CD4-positive, alpha-beta memory T cell (primary cell): ENCODE measurements at regions not wholly inside any gene's neighbourhood (a gene's known extent, or its start where the extent isn't known, plus 50 kb on each side); places are given as distances from the start of the nearest gene placed in this dataset.
A peak's percentile ranks its signal among the peaks of the same experiment; 100 is the strongest.
"Not testable (repeated sequence)": the region's sequence is repeated elsewhere in the genome, so short reads cannot be mapped to it uniquely, and the experiment has no call there.

Experiments
- CTCF ChIA-PET: fragments of 350-600 bp; sonication (Branson Sonifier 250); formaldehyde crosslinking; loops from one replicate; lab custom pipeline; 2021; ENCODE audit warnings: inconsistent platforms; ENCODE audit not compliant: partially characterized antibody; lab: Charles Lee
- POLR2A ChIA-PET: fragments of 350-600 bp; sonication (Branson Sonifier 250); formaldehyde crosslinking; loops from one replicate; lab custom pipeline; 2021; ENCODE audit not compliant: partially characterized antibody; lab: Charles Lee
- DNase-seq, 5 donors: peaks; one replicate each; pipeline versions ENCODE4 v3.0.0 to v3.0.0-alpha.2; 2020 to 2022; ENCODE audit warnings: mixed read lengths in 1 of 5
- H3K27ac ChIP-seq: one replicate; pipeline ENCODE4 v1.7.0; 2013; ENCODE audit warnings: low read depth, low read length
- H3K27me3 ChIP-seq: 2 replicates; pipeline ENCODE4 v1.7.0; 2013; ENCODE audit warnings: mild to moderate bottlenecking, low read length, moderate library complexity; ENCODE audit not compliant: insufficient read depth
- H3K36me3 ChIP-seq: 2 replicates; pipeline ENCODE4 v1.7.0; 2013; ENCODE audit warnings: mild to moderate bottlenecking, low read length, moderate library complexity; ENCODE audit not compliant: insufficient read depth
- H3K4me1 ChIP-seq: 2 replicates; pipeline ENCODE4 v1.7.0; 2013; ENCODE audit warnings: mild to moderate bottlenecking, low read length, moderate library complexity; ENCODE audit not compliant: insufficient read depth
- H3K4me3 ChIP-seq, 2 donors: one replicate each; pipeline ENCODE4 v1.7.0; 2013; ENCODE audit warnings: low read length in 2 of 2, mild to moderate bottlenecking in 1 of 2
- H3K9me3 ChIP-seq, 2 donors: one replicate each; pipeline ENCODE4 v1.7.0; 2013; ENCODE audit warnings: low read length in 2 of 2, control low read depth in 1 of 2; ENCODE audit not compliant: control insufficient read depth in 1 of 2
- H3K27ac Mint-ChIP-seq, 7 donors: one replicate each; pipeline ENCODE4 v1.8.0; 2020 to 2021; ENCODE audit warnings: mixed read lengths in 7 of 7, mild to moderate bottlenecking in 6 of 7, inconsistent platforms in 3 of 7, moderate library complexity in 3 of 7
- H3K27me3 Mint-ChIP-seq, 2 donors: one replicate each; pipeline ENCODE4 v1.8.0; 2020 to 2021; ENCODE audit warnings: mixed read lengths in 2 of 2
- H3K36me3 Mint-ChIP-seq, 2 donors: one replicate each; pipeline ENCODE4 v1.8.0; 2020 to 2021; ENCODE audit warnings: mixed read lengths in 2 of 2, inconsistent platforms in 1 of 2, mild to moderate bottlenecking in 1 of 2
- H3K4me1 Mint-ChIP-seq, 4 donors: one replicate each; pipeline ENCODE4 v1.8.0; 2020 to 2021; ENCODE audit warnings: mixed read lengths in 4 of 4, mild to moderate bottlenecking in 1 of 4
- H3K4me3 Mint-ChIP-seq, 8 donors: one replicate each; pipeline ENCODE4 v1.8.0; 2020 to 2021; ENCODE audit warnings: mixed read lengths in 8 of 8, mild to moderate bottlenecking in 7 of 8, moderate library complexity in 6 of 8, inconsistent platforms in 3 of 8
- H3K9me3 Mint-ChIP-seq, 8 donors: one replicate each; pipeline ENCODE4 v1.8.0; 2020 to 2021; ENCODE audit warnings: mixed read lengths in 8 of 8, mild to moderate bottlenecking in 5 of 8, inconsistent platforms in 3 of 8, moderate library complexity in 1 of 8
- intact Hi-C: fragments of 100-400 bp; cut with micrococcal nuclease; formaldehyde crosslinking; loops from one replicate; pipeline ENCODE4 v1.15.1; 2023

DNA sequence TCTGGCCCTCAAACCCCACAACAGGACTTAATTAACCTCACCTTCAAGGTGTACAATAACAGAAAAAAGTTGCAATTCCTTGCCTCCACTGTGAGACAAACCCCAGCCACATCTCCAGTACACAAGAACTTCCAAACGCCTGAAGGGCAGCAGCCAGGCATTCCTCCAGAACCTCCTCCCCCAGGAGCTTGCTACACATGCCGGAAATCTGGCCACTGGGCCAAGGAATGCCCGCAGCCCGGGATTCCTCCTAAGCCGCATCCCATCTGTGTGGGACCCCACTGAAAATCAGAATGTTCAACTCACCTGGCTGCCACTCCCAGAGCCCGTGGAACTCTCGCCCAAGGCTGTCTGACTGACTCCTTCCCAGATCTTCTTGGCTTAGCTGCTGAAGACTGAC is 901.5 kb downstream of the TAF11L14 start:
- DNase-seq, H3K4me1 ChIP-seq, H3K27me3 Mint-ChIP-seq, H3K4me1 Mint-ChIP-seq, H3K36me3 ChIP-seq, H3K27ac Mint-ChIP-seq, H3K27ac ChIP-seq, CTCF ChIA-PET, intact Hi-C loops, H3K4me3 Mint-ChIP-seq, H3K36me3 Mint-ChIP-seq, POLR2A ChIA-PET, H3K9me3 ChIP-seq, H3K27me3 ChIP-seq, H3K4me3 ChIP-seq: not testable (repeated sequence)
- peaks cover 0 to 19% (median under 1%) of the 10 kb centered on the region in 8 donors for H3K9me3 Mint-ChIP-seq

DNA sequence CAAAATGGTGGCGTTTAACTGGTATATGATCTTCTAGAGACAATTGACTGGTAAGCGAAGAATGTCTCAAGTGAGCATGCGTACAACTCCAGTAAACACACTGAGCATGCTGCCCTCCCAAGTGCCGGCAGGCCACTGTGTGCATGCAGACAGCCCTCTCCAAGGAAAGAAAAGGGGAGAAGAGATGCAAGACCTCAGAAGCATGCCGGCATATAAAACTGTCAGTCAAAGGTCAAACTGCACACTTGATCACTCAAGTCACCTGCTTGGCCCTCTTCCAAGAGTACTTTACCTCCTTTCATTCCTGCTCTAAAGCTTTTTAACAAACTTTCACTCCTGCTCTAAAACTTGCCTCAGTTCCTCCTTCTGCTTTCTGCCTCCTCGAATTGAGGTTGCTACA is 910.2 kb downstream of the TAF11L14 start:
- no peaks in the 10 kb centered on the region for H3K4me1 ChIP-seq
- H3K36me3 ChIP-seq = no peaks in the 10 kb centered on the region
- no peak for DNase-seq
- H3K27me3 Mint-ChIP-seq = no peaks in the 10 kb centered on the region
- no peaks in the 10 kb centered on the region for H3K36me3 Mint-ChIP-seq
- POLR2A ChIA-PET = no interaction called here
- H3K27me3 ChIP-seq = no peaks in the 10 kb centered on the region
- peaks cover 1 to 19% (median 3%) of the 10 kb centered on the region in 8 donors for H3K9me3 Mint-ChIP-seq
- CTCF ChIA-PET = no interaction called here
- no peak overlapping the region for H3K4me3 Mint-ChIP-seq
- intact Hi-C loops = no loop called here
- no peak overlapping the region for H3K27ac Mint-ChIP-seq
- no peaks in the 10 kb centered on the region for H3K9me3 ChIP-seq
- no peak overlapping the region for H3K4me3 ChIP-seq
- H3K27ac ChIP-seq = no peak overlapping the region
- H3K4me1 Mint-ChIP-seq = no peaks in the 10 kb centered on the region

DNA sequence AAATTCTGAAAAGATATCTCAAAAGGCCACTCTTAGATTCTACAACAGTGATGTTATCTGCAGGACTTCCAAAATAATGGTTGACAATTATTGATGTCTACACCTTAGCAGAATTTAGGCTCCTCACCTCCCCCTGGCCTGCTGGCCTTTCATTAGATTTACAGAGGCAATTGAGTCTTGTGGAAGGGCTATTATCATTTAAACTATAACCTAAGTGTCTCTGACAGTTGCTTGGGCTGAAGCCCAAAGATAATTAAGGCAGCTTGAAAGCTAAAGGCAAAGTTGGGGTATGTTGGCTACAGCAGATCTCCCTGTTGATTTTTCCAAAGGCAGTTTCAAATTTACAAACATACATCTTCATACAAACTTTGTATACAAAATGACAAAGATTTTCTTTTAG is 912.3 kb downstream of the TAF11L14 start:
- ChIA-PET POLR2A (no interaction called here), CTCF (no interaction called here)
- no peaks in the 10 kb centered on the region for H3K36me3 ChIP-seq
- intact Hi-C loops = no loop called here
- no peaks in the 10 kb centered on the region for H3K36me3 Mint-ChIP-seq
- no peak overlapping the region for H3K27ac Mint-ChIP-seq
- no peaks in the 10 kb centered on the region for H3K27me3 Mint-ChIP-seq
- no peak overlapping the region for H3K4me3 Mint-ChIP-seq
- DNase-seq = no peak
- no peak overlapping the region for H3K27ac ChIP-seq
- H3K9me3 Mint-ChIP-seq = peaks cover 0 to 22% (median 5%) of the 10 kb centered on the region in 8 donors
- no peaks in the 10 kb centered on the region for H3K4me1 ChIP-seq
- no peaks in the 10 kb centered on the region for H3K4me1 Mint-ChIP-seq
- no peaks in the 10 kb centered on the region for H3K27me3 ChIP-seq
- no peaks in the 10 kb centered on the region for H3K9me3 ChIP-seq
- no peak overlapping the region for H3K4me3 ChIP-seq

DNA sequence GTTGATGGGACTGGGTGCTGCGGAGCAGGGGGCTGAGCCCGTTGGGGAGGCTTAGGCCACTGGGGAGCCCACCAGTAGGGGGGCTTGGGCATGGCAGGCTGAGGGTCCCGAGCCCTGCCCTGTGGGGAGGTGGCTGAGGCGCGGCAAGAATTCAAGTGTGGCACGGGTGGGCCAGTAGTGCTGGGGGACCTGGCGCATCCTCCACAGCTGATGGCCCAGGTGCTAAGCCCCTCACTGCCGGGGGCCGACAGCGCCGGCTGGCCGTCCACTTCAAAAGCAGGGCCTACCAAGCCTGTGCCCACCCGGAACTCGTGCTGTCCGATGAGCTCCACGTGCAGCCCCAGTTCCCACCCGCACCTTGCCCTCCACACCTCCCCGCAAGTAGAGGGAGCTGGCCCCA is 917.5 kb downstream of the TAF11L14 start:
- Mint-ChIP-seq H3K36me3 (no peaks in the 10 kb centered on the region), H3K27ac (no peak overlapping the region), H3K4me1 (no peaks in the 10 kb centered on the region), H3K4me3 (no peak overlapping the region), H3K9me3 (peaks cover 2 to 14% (median 5%) of the 10 kb centered on the region in 8 donors), H3K27me3 (no peaks in the 10 kb centered on the region)
- peak in 1 of 5 donors; percentile 36 for DNase-seq
- H3K27me3 ChIP-seq = no peaks in the 10 kb centered on the region
- intact Hi-C loops = no loop called here
- ChIA-PET POLR2A (no interaction called here), CTCF (no interaction called here)
- no peaks in the 10 kb centered on the region for H3K36me3 ChIP-seq
- H3K4me3 ChIP-seq = no peak overlapping the region
- H3K27ac ChIP-seq = no peak overlapping the region
- H3K4me1 ChIP-seq = no peaks in the 10 kb centered on the region
- no peaks in the 10 kb centered on the region for H3K9me3 ChIP-seq

DNA sequence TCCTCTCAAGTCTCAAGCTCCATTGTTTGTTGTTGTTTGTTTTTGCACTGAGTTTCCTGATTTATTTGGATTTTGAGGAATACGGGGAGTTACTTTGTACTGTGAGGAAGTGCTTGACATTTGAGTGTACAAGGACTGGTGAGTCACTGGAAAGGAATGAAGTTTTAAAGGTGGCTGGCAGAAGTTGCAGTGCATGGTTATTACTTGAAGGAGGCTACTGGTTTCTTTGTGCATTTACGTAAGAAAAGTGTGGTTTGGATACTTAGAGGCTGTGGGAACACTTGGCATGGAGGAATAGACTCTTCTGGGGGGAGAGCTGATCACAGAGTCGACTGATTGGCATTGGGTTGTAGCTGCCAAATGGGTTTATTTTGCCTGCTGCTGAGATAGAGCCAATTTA is 919.0 kb downstream of the TAF11L14 start:
- intact Hi-C loops = no loop called here
- H3K27ac Mint-ChIP-seq = no peak overlapping the region
- H3K36me3 ChIP-seq = no peaks in the 10 kb centered on the region
- H3K27me3 ChIP-seq = no peaks in the 10 kb centered on the region
- no peak overlapping the region for H3K27ac ChIP-seq
- ChIA-PET POLR2A (no interaction called here), CTCF (no interaction called here)
- DNase-seq = no peak
- H3K4me3 ChIP-seq = no peak overlapping the region
- no peaks in the 10 kb centered on the region for H3K27me3 Mint-ChIP-seq
- H3K36me3 Mint-ChIP-seq = no peaks in the 10 kb centered on the region
- H3K4me3 Mint-ChIP-seq = no peak overlapping the region
- H3K4me1 ChIP-seq = no peaks in the 10 kb centered on the region
- H3K4me1 Mint-ChIP-seq = no peaks in the 10 kb centered on the region
- peaks cover 2 to 13% (median 5%) of the 10 kb centered on the region in 8 donors for H3K9me3 Mint-ChIP-seq
- no peaks in the 10 kb centered on the region for H3K9me3 ChIP-seq

DNA sequence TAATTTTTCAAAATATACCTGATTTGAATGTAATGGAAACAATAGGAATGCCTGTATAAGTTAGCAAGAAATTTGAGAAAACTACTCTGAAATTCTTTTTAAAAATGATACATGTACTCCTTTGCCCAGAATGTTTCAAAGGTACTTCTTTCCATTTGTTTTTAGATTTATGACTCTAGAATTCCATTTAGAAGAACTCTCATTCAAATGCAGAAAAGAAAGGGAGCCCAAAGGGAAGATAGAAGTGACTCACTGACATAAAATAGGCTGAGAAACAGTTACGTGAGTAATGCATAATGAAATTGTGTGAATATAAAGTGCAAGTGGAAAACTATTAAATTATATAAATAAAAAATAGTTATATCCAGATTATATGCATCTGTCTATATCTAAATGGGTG is 926.3 kb downstream of the TAF11L14 start:
- CTCF ChIA-PET = no interaction called here
- POLR2A ChIA-PET = no interaction called here
- H3K4me3 ChIP-seq = no peak overlapping the region
- H3K27me3 ChIP-seq = no peaks in the 10 kb centered on the region
- intact Hi-C loops = no loop called here
- no peak overlapping the region for H3K27ac ChIP-seq
- Mint-ChIP-seq H3K4me1 (no peaks in the 10 kb centered on the region), H3K36me3 (no peaks in the 10 kb centered on the region), H3K4me3 (no peak overlapping the region), H3K27me3 (no peaks in the 10 kb centered on the region), H3K9me3 (peaks cover 0 to 3% (median 0%) of the 10 kb centered on the region in 8 donors), H3K27ac (no peak overlapping the region)
- H3K36me3 ChIP-seq = no peaks in the 10 kb centered on the region
- no peaks in the 10 kb centered on the region for H3K4me1 ChIP-seq
- DNase-seq = no peak
- H3K9me3 ChIP-seq = no peaks in the 10 kb centered on the region

DNA sequence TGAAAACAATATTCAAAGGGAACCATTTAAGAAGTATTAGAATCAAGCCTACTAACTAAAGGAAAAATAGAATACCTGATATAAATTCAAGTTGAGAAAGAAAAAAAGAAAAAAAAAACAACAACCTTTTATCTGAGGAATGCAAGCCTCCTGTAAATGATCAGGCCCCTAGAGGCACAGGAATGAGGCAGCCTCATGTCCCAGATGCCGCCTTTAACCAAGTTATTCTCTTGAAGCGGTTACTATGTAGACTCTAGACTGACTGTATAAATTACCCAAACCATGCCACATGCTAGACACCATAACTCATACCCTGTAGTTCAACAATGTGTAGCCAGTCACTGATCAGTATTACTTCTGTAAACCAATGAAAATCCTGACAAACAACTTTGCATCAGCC is 929.6 kb downstream of the TAF11L14 start:
- Mint-ChIP-seq H3K4me3 (no peak overlapping the region), H3K27ac (no peak overlapping the region), H3K4me1 (no peaks in the 10 kb centered on the region), H3K36me3 (no peaks in the 10 kb centered on the region), H3K27me3 (no peaks in the 10 kb centered on the region), H3K9me3 (peaks cover 0 to 3% (median 2%) of the 10 kb centered on the region in 8 donors)
- H3K27ac ChIP-seq = no peak overlapping the region
- ChIA-PET CTCF (no interaction called here), POLR2A (no interaction called here)
- H3K4me3 ChIP-seq = no peak overlapping the region
- H3K36me3 ChIP-seq = no peaks in the 10 kb centered on the region
- no peaks in the 10 kb centered on the region for H3K4me1 ChIP-seq
- H3K27me3 ChIP-seq = no peaks in the 10 kb centered on the region
- DNase-seq = no peak
- intact Hi-C loops = no loop called here
- no peaks in the 10 kb centered on the region for H3K9me3 ChIP-seq

DNA sequence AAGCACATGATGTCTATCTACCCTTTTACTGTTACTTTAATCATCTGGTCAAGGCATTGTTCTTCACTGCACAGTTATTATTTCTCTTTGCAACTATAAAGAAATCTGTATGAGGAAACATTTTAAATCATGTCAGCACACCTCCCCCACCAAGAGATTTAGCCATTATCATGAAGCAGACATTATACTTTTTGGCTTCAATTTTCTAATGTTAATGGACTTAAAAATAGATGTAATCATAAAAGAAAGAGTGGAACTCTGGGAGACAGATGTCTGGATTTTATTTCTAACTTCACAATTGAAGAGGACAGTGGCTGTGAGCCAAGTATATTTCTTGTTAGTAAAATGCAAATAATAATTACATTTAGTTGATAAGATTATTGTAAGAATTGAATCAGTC is 932.4 kb downstream of the TAF11L14 start:
- no peaks in the 10 kb centered on the region for H3K36me3 ChIP-seq
- H3K27ac ChIP-seq = no peak overlapping the region
- H3K36me3 Mint-ChIP-seq = no peaks in the 10 kb centered on the region
- H3K27me3 Mint-ChIP-seq = no peaks in the 10 kb centered on the region
- CTCF ChIA-PET = no interaction called here
- no peak for DNase-seq
- no peaks in the 10 kb centered on the region for H3K4me1 ChIP-seq
- POLR2A ChIA-PET = no interaction called here
- no peaks in the 10 kb centered on the region for H3K27me3 ChIP-seq
- intact Hi-C loops = no loop called here
- no peak overlapping the region for H3K27ac Mint-ChIP-seq
- H3K9me3 Mint-ChIP-seq = peaks cover 0 to 3% (median 2%) of the 10 kb centered on the region in 8 donors
- no peaks in the 10 kb centered on the region for H3K4me1 Mint-ChIP-seq
- no peaks in the 10 kb centered on the region for H3K9me3 ChIP-seq
- no peak overlapping the region for H3K4me3 ChIP-seq
- no peak overlapping the region for H3K4me3 Mint-ChIP-seq
